ENCODE measurements at regions not wholly inside any gene's neighbourhood (a gene's known extent, or its start where the extent isn't known, plus 50 kb on each side); places are given as distances from the start of the nearest gene placed in this dataset.
"Not testable (repeated sequence)": the region's sequence is repeated elsewhere in the genome, so short reads cannot be mapped to it uniquely, and the experiment has no call there.

GRCh38 chr22:47865626-47866025 lies 1103.2 kb downstream of the TBC1D22A start:
- 78 to 86% (median 83%) methylated on average over 3 of the region's 3 CpGs for WGBS, 4 donors
- intact Hi-C loops (cut with DNase I): no loop called here
- no peak overlapping the region for H3K4me3 ChIP-seq
- no peak for DNase-seq
- no peaks in the 10 kb centered on the region for H3K36me3 ChIP-seq (replicated peaks in 1 of 2)
- H3K4me1 ChIP-seq (replicated peaks in 1 of 2): no peaks in the 10 kb centered on the region
- peaks cover 0 to 12% (median 0%) of the 10 kb centered on the region in 3 donors for H3K9me3 ChIP-seq (replicated peaks in 1 of 3)
- no peaks in the 10 kb centered on the region for H3K27me3 ChIP-seq
- TF ChIP-seq CTCF (IDR thresholded peaks at IDR 0.05): no peak
- TF ChIP-seq POLR2A (IDR thresholded peaks at IDR 0.05): no peak
- no peak overlapping the region for H3K27ac ChIP-seq

- Histone ChIP-seq H3K36me3 (replicated peaks in 1 of 2) (no peaks in the 10 kb centered on the region), H3K27me3 (peaks cover 4% of the 10 kb centered on the region), H3K4me1 (replicated peaks in 1 of 2) (no peaks in the 10 kb centered on the region), H3K4me3 (no peak overlapping the region), H3K9me3 (replicated peaks in 1 of 3) (peaks cover 0 to 2% (median 0%) of the 10 kb centered on the region in 3 donors), H3K27ac (no peak overlapping the region)
- TF ChIP-seq CTCF (IDR thresholded peaks at IDR 0.05): no peak
- TF ChIP-seq POLR2A (IDR thresholded peaks at IDR 0.05): no peak
- DNase-seq: no peak
- 82 to 87% (median 83%) methylated on average over 4 of the region's 4 CpGs for WGBS, 4 donors
- intact Hi-C loops (cut with DNase I): no loop called here
These were observed 1099.9 kb downstream of the TBC1D22A start for GRCh38 chr22:47862394-47862793.

- H3K4me1 ChIP-seq (replicated peaks in 1 of 2); H3K27ac ChIP-seq; DNase-seq; H3K36me3 ChIP-seq (replicated peaks in 1 of 2); intact Hi-C loops (cut with DNase I); H3K4me3 ChIP-seq; H3K9me3 ChIP-seq (replicated peaks in 1 of 3); H3K27me3 ChIP-seq: not testable (repeated sequence)
- 78 to 85% (median 80%) methylated on average over 9 of the region's 9 CpGs for WGBS, 4 donors
These were observed 1098.5 kb downstream of the TBC1D22A start for GRCh38 chr22:47860907-47861306.

GRCh38 chr22:47859881-47860525 lies 1097.6 kb downstream of the TBC1D22A start:
- Histone ChIP-seq H3K4me1 (replicated peaks in 1 of 2) (no peaks in the 10 kb centered on the region), H3K9me3 (replicated peaks in 1 of 3) (no peaks in the 10 kb centered on the region), H3K27me3 (peaks cover 4% of the 10 kb centered on the region), H3K27ac (no peak overlapping the region), H3K4me3 (no peak overlapping the region), H3K36me3 (replicated peaks in 1 of 2) (no peaks in the 10 kb centered on the region)
- intact Hi-C loops (cut with DNase I): no loop called here
- no peak for DNase-seq
- 76 to 79% (median 78%) methylated on average over 7 of the region's 7 CpGs for WGBS, 4 donors
- no peak for TF ChIP-seq CTCF (IDR thresholded peaks at IDR 0.05)

GRCh38 chr22:47858773-47859306 lies 1096.4 kb downstream of the TBC1D22A start:
- Histone ChIP-seq H3K27me3 (peaks cover 4% of the 10 kb centered on the region), H3K9me3 (replicated peaks in 1 of 3) (no peaks in the 10 kb centered on the region), H3K27ac (no peak overlapping the region), H3K4me1 (replicated peaks in 1 of 2) (no peaks in the 10 kb centered on the region), H3K36me3 (replicated peaks in 1 of 2) (no peaks in the 10 kb centered on the region), H3K4me3 (no peak overlapping the region)
- no peak for TF ChIP-seq POLR2A (IDR thresholded peaks at IDR 0.05)
- no peak for TF ChIP-seq CTCF (IDR thresholded peaks at IDR 0.05)
- no peak for DNase-seq
- intact Hi-C loops (cut with DNase I): no loop called here

All from adrenal gland (tissue), 9 donors.